ENCODE measurements at regions not wholly inside any gene's neighbourhood (a gene's known extent, or its start where the extent isn't known, plus 50 kb on each side); places are given as distances from the start of the nearest gene placed in this dataset.

GRCh38 chr7:41785265-41785664, 82.4 kb upstream of the INHBA start (continued):
- TF ChIP-seq REST (IDR thresholded peaks at IDR 0.05) (no peak), RAD21 (IDR thresholded peaks at IDR 0.05) (no peak)

- Histone ChIP-seq H3K4me3 (ENCODE audit: low read depth in 1 of 3, low read length in 3 of 3) (no peak overlapping the region), H3K9ac (ENCODE audit: low read depth in 1 of 2, low read length in 2 of 2) (no peak overlapping the region), H3K27ac (ENCODE audit: low read depth in 1 of 2, low read length in 2 of 2) (no peak overlapping the region), H3K4me1 (ENCODE audit: control insufficient read depth in 4 of 4, insufficient read depth in 4 of 4, low read length in 3 of 4) (no peaks in the 10 kb centered on the region), H3K36me3 (ENCODE audit: control insufficient read depth in 4 of 4, insufficient read depth in 3 of 4, low read depth in 1 of 4, low read length in 3 of 4) (no peaks in the 10 kb centered on the region), H3K27me3 (ENCODE audit: control insufficient read depth in 4 of 4, insufficient read depth in 4 of 4, low read length in 3 of 4) (no peaks in the 10 kb centered on the region), H3K9me3 (ENCODE audit: control insufficient read depth in 4 of 4, low read length in 3 of 4) (no peaks in the 10 kb centered on the region)
- no peak for DNase-seq (ENCODE audit: low spot score)
- WGBS = 49% methylated on average over 2 of the region's 2 CpGs
- no peak for TF ChIP-seq TAF1 (conservative IDR thresholded peaks at IDR 0.05)
- no peak for TF ChIP-seq FOXA1 (IDR thresholded peaks at IDR 0.05)
- TF ChIP-seq ZBTB33 (IDR thresholded peaks at IDR 0.05) = no peak
- TF ChIP-seq NR2F2 (IDR thresholded peaks at IDR 0.05) = no peak
- TF ChIP-seq FOXA2 (IDR thresholded peaks at IDR 0.05) = no peak
- TF ChIP-seq HNF4G (IDR thresholded peaks at IDR 0.05) = no peak
- no peak for TF ChIP-seq REST (IDR thresholded peaks at IDR 0.05)
These were observed 77.0 kb upstream of the INHBA start for GRCh38 chr7:41779918-41780317.

GRCh38 chr7:41777894-41778596, 75.2 kb upstream of the INHBA start:
- TF ChIP-seq REST (IDR thresholded peaks at IDR 0.05) = no peak
- no peak overlapping the region for H3K9ac ChIP-seq (ENCODE audit: low read depth in 1 of 2, low read length in 2 of 2)
- no peaks in the 10 kb centered on the region for H3K36me3 ChIP-seq (ENCODE audit: control insufficient read depth in 4 of 4, insufficient read depth in 3 of 4, low read depth in 1 of 4, low read length in 3 of 4)
- 74% methylated on average over 5 of the region's 5 CpGs for WGBS
- no peak overlapping the region for H3K27ac ChIP-seq (ENCODE audit: low read depth in 1 of 2, low read length in 2 of 2)
- H3K4me1 ChIP-seq (ENCODE audit: control insufficient read depth in 4 of 4, insufficient read depth in 4 of 4, low read length in 3 of 4) = no peaks in the 10 kb centered on the region
- DNase-seq (ENCODE audit: low spot score) = no peak
- no peaks in the 10 kb centered on the region for H3K9me3 ChIP-seq (ENCODE audit: control insufficient read depth in 4 of 4, low read length in 3 of 4)
- no peak overlapping the region for H3K4me3 ChIP-seq (ENCODE audit: low read depth in 1 of 3, low read length in 3 of 3)
- H3K27me3 ChIP-seq (ENCODE audit: control insufficient read depth in 4 of 4, insufficient read depth in 4 of 4, low read length in 3 of 4) = no peaks in the 10 kb centered on the region
